Caco-2 (cell line): ENCODE measurements at regions not wholly inside any gene's neighbourhood (a gene's known extent, or its start where the extent isn't known, plus 50 kb on each side); places are given as distances from the start of the nearest gene placed in this dataset.

Experiments used
- BruUV-seq: library from RNA; stranded (reverse); fragments of 400-500 nt; replicated peaks from 2 replicates; lab custom pipeline; 2021; lab: Mats Ljungman, UMichigan
- CTCF ChIA-PET: fragments of 300-600 bp; sonication (Branson Sonifier 250); formaldehyde crosslinking; loops from one replicate; lab custom pipeline; 2022; ENCODE audit warnings: antibody characterized with exemption; lab: Charles Lee
- POLR2A ChIA-PET: fragments of 300-600 bp; sonication (Branson Sonifier 250); formaldehyde crosslinking; loops from one replicate; lab custom pipeline; 2022; ENCODE audit warnings: antibody characterized with exemption; lab: Charles Lee
- DNase-seq, 2 experiments: peaks; one replicate each; pipeline versions ENCODE4 v3.0.0 to v3.0.0-alpha.2; 2020 to 2022
- H3K27me3 ChIP-seq: replicated peaks from 2 replicates; pipeline ENCODE4 v1.6.0; 2011; ENCODE audit warnings: low read length; ENCODE audit not compliant: control insufficient read depth, insufficient read depth
- H3K36me3 ChIP-seq: 2 replicates; pipeline ENCODE4 v1.5.1; 2011; ENCODE audit warnings: low read length; ENCODE audit not compliant: control insufficient read depth, insufficient read depth
- H3K4me1 ChIP-seq: fragments of 250-450 bp; sonication (Bioruptor Pico); 2 replicates; pipeline ENCODE4 v1.5.1; 2020; ENCODE audit warnings: mild to moderate bottlenecking
- H3K4me3 ChIP-seq: 2 replicates; pipeline ENCODE4 v1.5.1; 2011; ENCODE audit warnings: low read depth, mild to moderate bottlenecking, control low read depth, low read length
- H3K9me3 ChIP-seq: fragments of 250-450 bp; sonication (Bioruptor Pico); 2 replicates; pipeline ENCODE4 v1.5.1; 2020; ENCODE audit warnings: mild to moderate bottlenecking, moderate library complexity
- H3K27ac Mint-ChIP-seq: one replicate; pipeline ENCODE4 v1.8.0; 2022; ENCODE audit warnings: mixed read lengths; ENCODE audit not compliant: unreplicated experiment
- H3K27me3 Mint-ChIP-seq: one replicate; pipeline ENCODE4 v1.8.0; 2022; ENCODE audit warnings: mixed read lengths; ENCODE audit not compliant: insufficient read depth, unreplicated experiment
- H3K36me3 Mint-ChIP-seq: one replicate; pipeline ENCODE4 v1.8.0; 2022; ENCODE audit warnings: mild to moderate bottlenecking, mixed read lengths; ENCODE audit not compliant: insufficient read depth, unreplicated experiment
- H3K4me1 Mint-ChIP-seq: one replicate; pipeline ENCODE4 v1.8.0; 2022; ENCODE audit warnings: low read depth, mixed read lengths; ENCODE audit not compliant: unreplicated experiment
- H3K4me3 Mint-ChIP-seq: one replicate; pipeline ENCODE4 v1.8.0; 2022; ENCODE audit warnings: mild to moderate bottlenecking, moderate library complexity, mixed read lengths; ENCODE audit not compliant: unreplicated experiment
- H3K9me3 Mint-ChIP-seq: one replicate; pipeline ENCODE4 v1.8.0; 2022; ENCODE audit warnings: mixed read lengths; ENCODE audit not compliant: unreplicated experiment
- intact Hi-C: fragments of 100-400 bp; cut with micrococcal nuclease; formaldehyde crosslinking; loops from one replicate; pipeline ENCODE4 v1.10.0; 2022; ENCODE audit not compliant: unreplicated experiment
- TF ChIP-seq, protein P1 (sequence below), 2 experiments: fragments of 200-600 bp in 1 of 2; IDR thresholded peaks; 1 replicate in 1 of 2; 2 replicates in 1 of 2; pipeline versions ENCODE4 v1.5.1 to v1.8.0; 2011 to 2022; ENCODE audit warnings: antibody characterized with exemption in 1 of 2, control low read depth in 1 of 2, inconsistent platforms in 1 of 2, low read depth in 1 of 2, low read length in 1 of 2, mild to moderate bottlenecking in 1 of 2, moderate library complexity in 1 of 2; ENCODE audit not compliant: insufficient read depth in 1 of 2, severe bottlenecking in 1 of 2, unreplicated experiment in 1 of 2

GRCh38 chr16:77585379-77586251, 136.7 kb upstream of the NUDT7 start:
- H3K4me3 Mint-ChIP-seq, result no peak overlapping the region
- H3K4me1 Mint-ChIP-seq, result no peaks in the 10 kb centered on the region
- BruUV-seq, result no TSS peak
- Histone ChIP-seq H3K36me3 (no peaks in the 10 kb centered on the region), H3K4me3 (no peak overlapping the region), H3K9me3 (no peaks in the 10 kb centered on the region), H3K27me3 (no peaks in the 10 kb centered on the region), H3K4me1 (no peaks in the 10 kb centered on the region)
- H3K36me3 Mint-ChIP-seq, result no peaks in the 10 kb centered on the region
- ChIA-PET CTCF (interaction anchor here (0.7 to 5.1 kb wide), 3 partner anchors 152 to 352 kb away, joined by 3 to 47 read pairs (median 4); no protein-coding TSS in a partner anchor), POLR2A (no interaction called here)
- DNase-seq, result no peak
- intact Hi-C loops, result no loop called here
- H3K27ac Mint-ChIP-seq, result no peak overlapping the region
- TF ChIP-seq, protein P1, sequence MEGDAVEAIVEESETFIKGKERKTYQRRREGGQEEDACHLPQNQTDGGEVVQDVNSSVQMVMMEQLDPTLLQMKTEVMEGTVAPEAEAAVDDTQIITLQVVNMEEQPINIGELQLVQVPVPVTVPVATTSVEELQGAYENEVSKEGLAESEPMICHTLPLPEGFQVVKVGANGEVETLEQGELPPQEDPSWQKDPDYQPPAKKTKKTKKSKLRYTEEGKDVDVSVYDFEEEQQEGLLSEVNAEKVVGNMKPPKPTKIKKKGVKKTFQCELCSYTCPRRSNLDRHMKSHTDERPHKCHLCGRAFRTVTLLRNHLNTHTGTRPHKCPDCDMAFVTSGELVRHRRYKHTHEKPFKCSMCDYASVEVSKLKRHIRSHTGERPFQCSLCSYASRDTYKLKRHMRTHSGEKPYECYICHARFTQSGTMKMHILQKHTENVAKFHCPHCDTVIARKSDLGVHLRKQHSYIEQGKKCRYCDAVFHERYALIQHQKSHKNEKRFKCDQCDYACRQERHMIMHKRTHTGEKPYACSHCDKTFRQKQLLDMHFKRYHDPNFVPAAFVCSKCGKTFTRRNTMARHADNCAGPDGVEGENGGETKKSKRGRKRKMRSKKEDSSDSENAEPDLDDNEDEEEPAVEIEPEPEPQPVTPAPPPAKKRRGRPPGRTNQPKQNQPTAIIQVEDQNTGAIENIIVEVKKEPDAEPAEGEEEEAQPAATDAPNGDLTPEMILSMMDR (IDR thresholded peaks at IDR 0.05; ENCODE audit: insufficient read depth in 1 of 2, low read depth in 1 of 2, low read length in 1 of 2, severe bottlenecking in 1 of 2, unreplicated experiment in 1 of 2), result no peak
- no peaks in the 10 kb centered on the region for H3K9me3 Mint-ChIP-seq
- peaks cover 2% of the 10 kb centered on the region for H3K27me3 Mint-ChIP-seq

GRCh38 chr16:77588389-77588788, 133.9 kb upstream of the NUDT7 start:
- BruUV-seq, result no TSS peak

GRCh38 chr16:77589071-77589765, 133.1 kb upstream of the NUDT7 start:
- Mint-ChIP-seq H3K4me1 (no peaks in the 10 kb centered on the region), H3K36me3 (no peaks in the 10 kb centered on the region), H3K27me3 (peaks cover 11% of the 10 kb centered on the region), H3K27ac (no peak overlapping the region), H3K9me3 (no peaks in the 10 kb centered on the region), H3K4me3 (no peak overlapping the region)
- CTCF ChIA-PET, result no interaction called here
- no TSS peak for BruUV-seq
- Histone ChIP-seq H3K9me3 (no peaks in the 10 kb centered on the region), H3K27me3 (no peaks in the 10 kb centered on the region), H3K36me3 (no peaks in the 10 kb centered on the region), H3K4me3 (no peak overlapping the region), H3K4me1 (no peaks in the 10 kb centered on the region)
- no peak for DNase-seq
- POLR2A ChIA-PET, result no interaction called here
- intact Hi-C loops, result no loop called here
- TF ChIP-seq, protein P1 (IDR thresholded peaks at IDR 0.05; ENCODE audit: insufficient read depth in 1 of 2, low read depth in 1 of 2, low read length in 1 of 2, severe bottlenecking in 1 of 2, unreplicated experiment in 1 of 2), result no peak

More at GRCh38 chr16:77588389-77588788, 133.9 kb upstream of the NUDT7 start:
- Mint-ChIP-seq H3K9me3 (no peaks in the 10 kb centered on the region), H3K36me3 (no peaks in the 10 kb centered on the region), H3K4me3 (no peak overlapping the region), H3K27me3 (peaks cover 4% of the 10 kb centered on the region), H3K4me1 (no peaks in the 10 kb centered on the region), H3K27ac (no peak overlapping the region)
- H3K9me3 ChIP-seq, result no peaks in the 10 kb centered on the region
- H3K4me1 ChIP-seq, result no peaks in the 10 kb centered on the region
- H3K27me3 ChIP-seq, result no peaks in the 10 kb centered on the region
- CTCF ChIA-PET, result interaction anchor here (0.5 to 0.6 kb wide), 2 partner anchors 343 to 355 kb away, joined by 3 to 4 read pairs; no protein-coding TSS in a partner anchor
- H3K36me3 ChIP-seq, result no peaks in the 10 kb centered on the region
- POLR2A ChIA-PET, result no interaction called here
- H3K4me3 ChIP-seq, result no peak overlapping the region
- intact Hi-C loops, result no loop called here
- TF ChIP-seq, protein P1 (IDR thresholded peaks at IDR 0.05; ENCODE audit: insufficient read depth in 1 of 2, low read depth in 1 of 2, low read length in 1 of 2, severe bottlenecking in 1 of 2, unreplicated experiment in 1 of 2), result no peak
- DNase-seq, result no peak
